ENCODE measurements at regions not wholly inside any gene's neighbourhood (a gene's known extent, or its start where the extent isn't known, plus 50 kb on each side); places are given as distances from the start of the nearest gene placed in this dataset.

GRCh38 chr16:65672960-65673359 lies 551.1 kb upstream of the CDH11 start:
- Histone ChIP-seq H3K9ac (ENCODE audit: low read length) (no peak overlapping the region), H3K9me3 (ENCODE audit: control insufficient read depth in 1 of 2, insufficient read depth in 1 of 2, low read depth in 1 of 2, low read length in 2 of 2) (no peaks in the 10 kb centered on the region; a peak in 1 of 4 replicates), H3K4me1 (ENCODE audit: control insufficient read depth in 1 of 2, insufficient read depth in 2 of 2, low read length in 2 of 2) (no peaks in the 10 kb centered on the region), H3K4me3 (replicated peaks in 1 of 2; ENCODE audit: low read depth in 1 of 2, low read length in 2 of 2) (no peak overlapping the region), H4K20me1 (ENCODE audit: insufficient read depth) (no peaks in the 10 kb centered on the region), H3K4me2 (ENCODE audit: low read length) (no peak overlapping the region), H3K79me2 (ENCODE audit: insufficient read depth, low read length) (no peaks in the 10 kb centered on the region), H3K36me3 (ENCODE audit: control insufficient read depth in 1 of 2, insufficient read depth in 2 of 2, low read length in 2 of 2) (no peaks in the 10 kb centered on the region), H3K27ac (ENCODE audit: low read depth, low read length) (no peak overlapping the region), H2AFZ (ENCODE audit: low read depth, low read length, poor library complexity, severe bottlenecking) (no peak overlapping the region), H3K27me3 (ENCODE audit: insufficient read depth, low read length) (no peaks in the 10 kb centered on the region), H3K9me2 (ENCODE audit: insufficient read depth) (no peaks in the 10 kb centered on the region)
- ChIA-PET RAD21 (ENCODE audit: low non-redundant PET in 1 of 2, low total read pairs in 2 of 2, uncharacterized antibody in 2 of 2, unreplicated experiment in 2 of 2) (no interaction called here), POLR2A (no interaction called here), CTCF (no interaction called here)
- TF ChIP-seq RAD21 (IDR thresholded peaks at IDR 0.05; ENCODE audit: low read depth) (no peak), SP1 (IDR thresholded peaks at IDR 0.05; ENCODE audit: low read depth) (no peak), SIN3A (IDR thresholded peaks at IDR 0.05; ENCODE audit: low read depth) (no peak), ZBTB33 (IDR thresholded peaks at IDR 0.05; ENCODE audit: extremely low read depth, insufficient replicate concordance, low read length) (no peak), EZH2 (IDR thresholded peaks at IDR 0.05) (no peak), TCF7L2 (IDR thresholded peaks at IDR 0.05; ENCODE audit: borderline replicate concordance, extremely low read depth, insufficient read depth, insufficient read length) (no peak), EGR1 (IDR thresholded peaks at IDR 0.05; ENCODE audit: low read depth) (no peak), ZFX (IDR thresholded peaks at IDR 0.05) (no peak)
- BruUV-seq (replicated peaks) = no TSS peak
- DNase-seq (ENCODE audit: low read depth, low spot score) (no peak), ATAC-seq (no peak)
- intact Hi-C loops (cut with micrococcal nuclease) = no loop called here

- Histone ChIP-seq H3K4me3 (replicated peaks in 1 of 2; ENCODE audit: low read depth in 1 of 2, low read length in 2 of 2) (no peak overlapping the region), H3K27ac (ENCODE audit: low read depth, low read length) (no peak overlapping the region), H2AFZ (ENCODE audit: low read depth, low read length, poor library complexity, severe bottlenecking) (no peak overlapping the region), H3K79me2 (ENCODE audit: insufficient read depth, low read length) (no peaks in the 10 kb centered on the region), H3K9ac (ENCODE audit: low read length) (no peak overlapping the region), H4K20me1 (ENCODE audit: insufficient read depth) (no peaks in the 10 kb centered on the region), H3K9me3 (ENCODE audit: control insufficient read depth in 1 of 2, insufficient read depth in 1 of 2, low read depth in 1 of 2, low read length in 2 of 2) (no peaks in the 10 kb centered on the region; a peak in 1 of 4 replicates), H3K36me3 (ENCODE audit: control insufficient read depth in 1 of 2, insufficient read depth in 2 of 2, low read length in 2 of 2) (no peaks in the 10 kb centered on the region), H3K4me1 (ENCODE audit: control insufficient read depth in 1 of 2, insufficient read depth in 2 of 2, low read length in 2 of 2) (no peaks in the 10 kb centered on the region), H3K4me2 (ENCODE audit: low read length) (no peak overlapping the region), H3K27me3 (ENCODE audit: insufficient read depth, low read length) (no peaks in the 10 kb centered on the region), H3K9me2 (ENCODE audit: insufficient read depth) (no peaks in the 10 kb centered on the region)
- intact Hi-C loops (cut with micrococcal nuclease) = no loop called here
- ATAC-seq = no peak
- ChIA-PET RAD21 (ENCODE audit: low non-redundant PET in 1 of 2, low total read pairs in 2 of 2, uncharacterized antibody in 2 of 2, unreplicated experiment in 2 of 2) (no interaction called here), POLR2A (no interaction called here), CTCF (no interaction called here)
- DNase-seq (ENCODE audit: low read depth, low spot score) = no peak
- no TSS peak for BruUV-seq (replicated peaks)
- no peak for TF ChIP-seq ZBTB33 (IDR thresholded peaks at IDR 0.05; ENCODE audit: extremely low read depth, insufficient replicate concordance, low read length)
- TF ChIP-seq ZNF274 (IDR thresholded peaks at IDR 0.05; ENCODE audit: low read depth, low read length) = no peak
- no peak for TF ChIP-seq CEBPB (IDR thresholded peaks at IDR 0.05; ENCODE audit: low read depth)
- TF ChIP-seq FOSL1 (IDR thresholded peaks at IDR 0.05; ENCODE audit: low read depth) = no peak
- TF ChIP-seq YY1 (IDR thresholded peaks at IDR 0.05; ENCODE audit: extremely low read depth, insufficient replicate concordance, low read depth, low read length) = no peak
- TF ChIP-seq ZFX (IDR thresholded peaks at IDR 0.05) = no peak
- no peak for TF ChIP-seq POLR2A (IDR thresholded peaks at IDR 0.05; ENCODE audit: borderline replicate concordance, extremely low read depth, insufficient read depth, insufficient read length)
- TF ChIP-seq RAD21 (IDR thresholded peaks at IDR 0.05; ENCODE audit: low read depth) = no peak
- TF ChIP-seq SIN3A (IDR thresholded peaks at IDR 0.05; ENCODE audit: low read depth) = no peak
- TF ChIP-seq SP1 (IDR thresholded peaks at IDR 0.05; ENCODE audit: low read depth) = no peak
Observed at GRCh38 chr16:65671071-65671470, 549.2 kb upstream of the CDH11 start.
